T-helper 17 cell (primary cell): ENCODE measurements at regions not wholly inside any gene's neighbourhood (a gene's known extent, or its start where the extent isn't known, plus 50 kb on each side); places are given as distances from the start of the nearest gene placed in this dataset.

Experiments used
- ATAC-seq: fragments of 150-1000 bp; cut with Tn5 transposase; 2 replicates; pipeline ENCODE4 v1.10.0; 2021; ENCODE audit warnings: mild to moderate bottlenecking, moderate library complexity
- DNase-seq, 3 donors: peaks; one replicate each; pipeline versions ENCODE4 v3.0.0 to v3.0.0-alpha.2; 2020 to 2021
- H3K9me3 ChIP-seq: one replicate; pipeline ENCODE4 v1.7.0; 2013; ENCODE audit warnings: low read length, mild to moderate bottlenecking; ENCODE audit not compliant: control insufficient read depth, poor library complexity, severe bottlenecking
- H3K27ac Mint-ChIP-seq: one replicate; pipeline ENCODE4 v1.8.0; 2022; ENCODE audit warnings: mild to moderate bottlenecking, moderate library complexity, mixed read lengths
- H3K27me3 Mint-ChIP-seq: one replicate; pipeline ENCODE4 v1.8.0; 2022; ENCODE audit warnings: mixed read lengths
- H3K36me3 Mint-ChIP-seq: one replicate; pipeline ENCODE4 v1.8.0; 2022; ENCODE audit warnings: low read depth, mixed read lengths
- H3K4me1 Mint-ChIP-seq: one replicate; pipeline ENCODE4 v1.8.0; 2022; ENCODE audit warnings: mild to moderate bottlenecking, mixed read lengths
- H3K4me3 Mint-ChIP-seq: one replicate; pipeline ENCODE4 v1.8.0; 2022; ENCODE audit warnings: mild to moderate bottlenecking, moderate library complexity, mixed read lengths

GRCh38 chr6:85706272-85706671, 63.6 kb upstream of the SYNCRIP start:
- Mint-ChIP-seq H3K27ac (peak overlapping the region; percentile 29), H3K4me1 (peaks cover 2% of the 10 kb centered on the region), H3K27me3 (peaks cover 4% of the 10 kb centered on the region), H3K4me3 (no peak overlapping the region), H3K36me3 (no peaks in the 10 kb centered on the region)
- ATAC-seq = no peak
- H3K9me3 ChIP-seq = no peaks in the 10 kb centered on the region
- no peak for DNase-seq

GRCh38 chr6:85705220-85705619, 62.5 kb upstream of the SYNCRIP start:
- H3K4me3 Mint-ChIP-seq = no peak overlapping the region
- no peak for ATAC-seq
- H3K27me3 Mint-ChIP-seq = peaks cover 4% of the 10 kb centered on the region
- no peaks in the 10 kb centered on the region for H3K9me3 ChIP-seq
- no peak for DNase-seq
- H3K27ac Mint-ChIP-seq = no peak overlapping the region
- no peaks in the 10 kb centered on the region for H3K36me3 Mint-ChIP-seq
- peaks cover 2% of the 10 kb centered on the region for H3K4me1 Mint-ChIP-seq

- Mint-ChIP-seq H3K4me3 (no peak overlapping the region), H3K27me3 (peaks cover 4% of the 10 kb centered on the region), H3K4me1 (peaks cover 2% of the 10 kb centered on the region), H3K36me3 (no peaks in the 10 kb centered on the region), H3K27ac (no peak overlapping the region)
- H3K9me3 ChIP-seq = no peaks in the 10 kb centered on the region
- DNase-seq (no peak), ATAC-seq (no peak)
Observed at GRCh38 chr6:85703406-85703805, 60.7 kb upstream of the SYNCRIP start.
